Activated effector memory CD4-positive, alpha-beta T cell treated with Interleukin-2 at 50 U/mL for 16 hours (primary cell): ENCODE measurements at regions not wholly inside any gene's neighbourhood (a gene's known extent, or its start where the extent isn't known, plus 50 kb on each side); places are given as distances from the start of the nearest gene placed in this dataset.

Source experiments
- DNase-seq: peaks from one replicate; pipeline ENCODE4 v3.0.0-alpha.2; 2020

GRCh38 chr4:11546391-11547175, 117.9 kb upstream of the HS3ST1 start:
- DNase-seq: no peak

GRCh38 chr4:11545651-11546050, 117.0 kb upstream of the HS3ST1 start:
- no peak for DNase-seq

GRCh38 chr4:11544211-11544610, 115.5 kb upstream of the HS3ST1 start:
- DNase-seq: no peak

- DNase-seq: no peak
Measured at GRCh38 chr4:11543706-11544105, 115.0 kb upstream of the HS3ST1 start.

GRCh38 chr4:11542952-11543351, 114.3 kb upstream of the HS3ST1 start:
- no peak for DNase-seq

GRCh38 chr4:11537846-11538245, 109.2 kb upstream of the HS3ST1 start:
- DNase-seq: no peak

GRCh38 chr4:11535333-11535732, 106.6 kb upstream of the HS3ST1 start:
- no peak for DNase-seq

- DNase-seq: no peak
Measured at GRCh38 chr4:11534623-11535302, 106.1 kb upstream of the HS3ST1 start.

GRCh38 chr4:11532138-11532537, 103.4 kb upstream of the HS3ST1 start:
- DNase-seq: no peak

GRCh38 chr4:11529625-11530201, 101.0 kb upstream of the HS3ST1 start:
- DNase-seq: no peak

GRCh38 chr4:11525085-11525484, 96.4 kb upstream of the HS3ST1 start:
- no peak for DNase-seq

GRCh38 chr4:11518754-11519153, 90.1 kb upstream of the HS3ST1 start:
- no peak for DNase-seq

- DNase-seq: no peak
Measured at GRCh38 chr4:11514779-11515419, 86.2 kb upstream of the HS3ST1 start.

- DNase-seq: no peak
Measured at GRCh38 chr4:11514003-11514402, 85.3 kb upstream of the HS3ST1 start.

GRCh38 chr4:11512871-11513270, 84.2 kb upstream of the HS3ST1 start:
- no peak for DNase-seq

GRCh38 chr4:11511321-11511720, 82.6 kb upstream of the HS3ST1 start:
- DNase-seq: no peak

- DNase-seq: no peak
Measured at GRCh38 chr4:11507920-11508319, 79.2 kb upstream of the HS3ST1 start.

GRCh38 chr4:11506194-11506593, 77.5 kb upstream of the HS3ST1 start:
- no peak for DNase-seq

GRCh38 chr4:11505221-11505971, 76.7 kb upstream of the HS3ST1 start:
- DNase-seq: no peak

GRCh38 chr4:11503166-11503565, 74.5 kb upstream of the HS3ST1 start:
- DNase-seq: no peak

GRCh38 chr4:11497972-11498371, 69.3 kb upstream of the HS3ST1 start:
- DNase-seq: no peak

- DNase-seq: no peak
Measured at GRCh38 chr4:11497212-11497806, 68.6 kb upstream of the HS3ST1 start.
